ENCODE measurements at regions not wholly inside any gene's neighbourhood (a gene's known extent, or its start where the extent isn't known, plus 50 kb on each side); places are given as distances from the start of the nearest gene placed in this dataset.

GRCh38 chr5:40347981-40348725 lies 331.6 kb upstream of the PTGER4 start:
- DNase-seq (ENCODE audit: low spot score), result no peak

- DNase-seq (ENCODE audit: low spot score), result no peak
Observed at GRCh38 chr5:40346901-40347300, 332.8 kb upstream of the PTGER4 start.

- peak; percentile 49 for DNase-seq (ENCODE audit: low spot score)
Observed at GRCh38 chr5:40338434-40338833, 341.3 kb upstream of the PTGER4 start.

- no peak for DNase-seq (ENCODE audit: low spot score)
Observed at GRCh38 chr5:40334242-40334635, 345.5 kb upstream of the PTGER4 start.

GRCh38 chr5:40333459-40334241 lies 346.1 kb upstream of the PTGER4 start:
- peak; percentile 60 for DNase-seq (ENCODE audit: low spot score)

- no peak for DNase-seq (ENCODE audit: low spot score)
Observed at GRCh38 chr5:40332970-40333369, 346.7 kb upstream of the PTGER4 start.

- DNase-seq (ENCODE audit: low spot score), result no peak
Observed at GRCh38 chr5:40331616-40332015, 348.1 kb upstream of the PTGER4 start.

GRCh38 chr5:40321514-40321913 lies 358.2 kb upstream of the PTGER4 start:
- DNase-seq (ENCODE audit: low spot score), result no peak

GRCh38 chr5:40318395-40318794 lies 361.3 kb upstream of the PTGER4 start:
- no peak for DNase-seq (ENCODE audit: low spot score)

GRCh38 chr5:40317023-40317422 lies 362.7 kb upstream of the PTGER4 start:
- no peak for DNase-seq (ENCODE audit: low spot score)

GRCh38 chr5:40315126-40315525 lies 364.6 kb upstream of the PTGER4 start:
- no peak for DNase-seq (ENCODE audit: low spot score)

GRCh38 chr5:40314275-40314674 lies 365.4 kb upstream of the PTGER4 start:
- DNase-seq (ENCODE audit: low spot score), result no peak

- no peak for DNase-seq (ENCODE audit: low spot score)
Observed at GRCh38 chr5:40312205-40312604, 367.5 kb upstream of the PTGER4 start.

GRCh38 chr5:40309851-40310250 lies 369.9 kb upstream of the PTGER4 start:
- DNase-seq (ENCODE audit: low spot score), result no peak

- DNase-seq (ENCODE audit: low spot score), result no peak
Observed at GRCh38 chr5:40308867-40309266, 370.8 kb upstream of the PTGER4 start.

GRCh38 chr5:40307920-40308319 lies 371.8 kb upstream of the PTGER4 start:
- no peak for DNase-seq (ENCODE audit: low spot score)

- DNase-seq (ENCODE audit: low spot score), result no peak
Observed at GRCh38 chr5:40306869-40307487, 372.7 kb upstream of the PTGER4 start.

GRCh38 chr5:40292006-40292405 lies 387.7 kb upstream of the PTGER4 start:
- DNase-seq (ENCODE audit: low spot score), result no peak

- no peak for DNase-seq (ENCODE audit: low spot score)
Observed at GRCh38 chr5:40291338-40291737, 388.4 kb upstream of the PTGER4 start.

- DNase-seq (ENCODE audit: low spot score), result no peak
Observed at GRCh38 chr5:40288800-40289485, 390.8 kb upstream of the PTGER4 start.

GRCh38 chr5:40284863-40285262 lies 394.9 kb upstream of the PTGER4 start:
- no peak for DNase-seq (ENCODE audit: low spot score)

GRCh38 chr5:40278881-40279280 lies 400.8 kb upstream of the PTGER4 start:
- no peak for DNase-seq (ENCODE audit: low spot score)
